GM21423 (cell line): ENCODE measurements at regions not wholly inside any gene's neighbourhood (a gene's known extent, or its start where the extent isn't known, plus 50 kb on each side); places are given as distances from the start of the nearest gene placed in this dataset.

Source experiments
- ATAC-seq: cut with Tn5 transposase; IDR thresholded peaks from one replicate; pipeline ENCODE4 v1.9.1; 2021; ENCODE audit warnings: mild to moderate bottlenecking, moderate library complexity; ENCODE audit not compliant: unreplicated experiment

DNA sequence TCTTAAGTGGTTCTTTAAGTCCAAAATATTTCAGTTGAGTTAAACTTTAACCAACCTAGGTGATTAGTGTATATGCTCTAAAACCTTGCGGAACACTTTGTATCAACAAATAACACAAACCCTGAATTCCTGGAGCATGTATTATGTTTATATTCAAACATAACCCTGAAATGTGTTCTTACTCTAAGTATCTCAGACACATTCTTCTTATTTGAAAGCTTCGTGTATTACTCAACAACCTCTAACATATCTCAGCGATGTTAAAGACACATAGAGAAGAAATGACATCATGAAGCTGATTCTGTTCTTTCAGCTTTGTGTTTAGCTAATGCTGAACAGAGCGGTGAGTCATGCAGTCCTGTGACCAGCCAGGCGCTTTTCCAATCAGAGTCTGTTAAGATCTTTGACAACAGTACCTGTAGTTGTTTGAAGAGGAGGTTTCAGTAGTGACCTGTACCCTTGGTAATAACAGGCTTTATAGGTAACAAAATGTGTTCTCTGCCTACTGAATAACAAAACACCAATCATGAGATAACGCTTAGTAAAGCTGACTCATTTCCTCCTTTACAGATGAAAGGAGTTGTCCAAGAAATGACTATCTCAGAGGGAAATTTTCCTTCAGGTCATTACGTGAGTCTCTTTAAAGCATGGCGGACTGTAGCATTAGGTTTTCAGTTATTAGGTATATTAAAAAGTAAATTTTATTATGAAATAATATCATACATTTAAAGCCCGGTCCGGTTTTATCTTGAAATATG lies 67.3 kb upstream of the KLF6 start:
- peak; percentile 87 for ATAC-seq

DNA sequence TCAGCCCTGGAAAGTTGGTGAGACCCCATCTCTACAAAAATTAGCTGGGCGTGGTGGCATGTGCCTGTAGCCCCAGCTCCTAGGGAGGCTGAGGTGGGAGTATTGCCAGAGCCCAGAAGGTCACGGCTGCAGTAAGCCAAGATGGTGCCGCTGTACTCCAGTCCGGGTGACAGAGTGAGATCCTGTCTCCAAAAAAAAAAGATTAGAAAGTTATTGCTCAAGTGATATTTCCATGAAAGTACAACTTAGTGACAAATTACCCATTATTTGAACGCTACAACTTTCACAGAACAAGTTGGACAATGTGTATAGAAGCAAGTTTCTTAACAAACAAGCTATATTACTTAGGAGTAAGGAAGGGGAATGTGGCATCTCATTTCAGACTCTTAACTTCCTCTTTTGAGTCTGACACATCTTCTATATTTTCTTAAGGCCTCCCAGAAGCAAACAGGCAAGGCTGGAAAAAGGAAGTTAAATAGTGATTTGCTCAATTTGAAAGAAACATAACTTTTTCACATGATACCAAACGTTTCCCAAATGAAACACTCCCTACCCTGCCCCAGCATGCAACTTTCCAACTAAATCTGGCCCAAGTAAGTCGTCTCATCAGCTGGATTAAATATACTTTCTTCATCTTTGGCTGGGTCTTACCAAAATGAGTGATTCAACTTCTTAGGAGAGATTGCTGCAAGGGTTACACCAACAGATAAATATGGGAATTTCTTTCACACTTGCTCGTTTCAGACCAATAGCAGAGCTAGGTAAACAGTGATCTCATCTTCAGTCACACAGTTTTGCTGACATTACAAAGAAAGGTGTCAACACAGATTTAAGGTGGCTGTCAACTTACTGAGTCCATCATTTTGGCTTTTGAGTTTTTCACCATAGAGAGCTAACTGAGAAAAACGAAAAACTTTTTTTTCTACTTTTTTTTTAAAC lies 66.3 kb upstream of the KLF6 start:
- peak; percentile 25 for ATAC-seq

DNA sequence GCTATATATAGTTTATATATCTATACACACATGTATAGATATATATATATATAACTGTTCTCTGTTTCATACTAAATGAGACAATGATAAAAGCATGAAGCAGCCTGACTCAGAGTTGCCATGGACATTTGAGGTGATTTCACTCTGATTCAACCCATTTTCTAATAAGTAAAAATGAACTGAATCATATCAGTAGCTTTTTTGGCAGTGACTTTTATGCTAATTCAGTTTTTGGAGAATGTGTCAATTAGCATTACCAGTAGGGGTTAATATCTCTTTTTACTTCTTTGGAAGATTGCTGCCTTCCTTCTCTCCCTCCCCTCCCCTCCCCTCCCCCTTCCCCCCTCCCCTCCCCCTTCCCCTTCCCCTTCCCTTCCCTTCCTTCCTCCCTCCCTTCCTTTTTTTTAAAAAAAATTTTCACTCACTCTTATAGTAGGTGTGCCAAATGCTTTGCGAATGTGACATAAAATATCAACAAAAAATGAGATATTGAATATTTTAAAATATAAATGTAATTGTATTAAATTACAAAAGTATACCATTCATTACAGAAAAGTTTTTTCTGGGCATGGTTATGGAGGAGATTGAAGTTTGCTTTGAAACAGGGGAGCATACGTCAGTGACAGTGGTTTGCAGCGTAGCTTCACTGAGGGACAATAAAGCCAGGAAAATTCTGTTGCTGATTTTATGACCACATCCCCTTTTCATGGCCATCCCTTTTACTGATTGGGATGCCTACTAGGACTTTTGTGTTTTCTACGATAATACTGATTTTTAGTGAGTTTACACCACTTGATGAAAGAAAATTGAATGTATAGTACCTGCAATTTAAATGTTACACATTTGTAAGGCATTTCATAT lies 64.0 kb upstream of the KLF6 start:
- no peak for ATAC-seq

DNA sequence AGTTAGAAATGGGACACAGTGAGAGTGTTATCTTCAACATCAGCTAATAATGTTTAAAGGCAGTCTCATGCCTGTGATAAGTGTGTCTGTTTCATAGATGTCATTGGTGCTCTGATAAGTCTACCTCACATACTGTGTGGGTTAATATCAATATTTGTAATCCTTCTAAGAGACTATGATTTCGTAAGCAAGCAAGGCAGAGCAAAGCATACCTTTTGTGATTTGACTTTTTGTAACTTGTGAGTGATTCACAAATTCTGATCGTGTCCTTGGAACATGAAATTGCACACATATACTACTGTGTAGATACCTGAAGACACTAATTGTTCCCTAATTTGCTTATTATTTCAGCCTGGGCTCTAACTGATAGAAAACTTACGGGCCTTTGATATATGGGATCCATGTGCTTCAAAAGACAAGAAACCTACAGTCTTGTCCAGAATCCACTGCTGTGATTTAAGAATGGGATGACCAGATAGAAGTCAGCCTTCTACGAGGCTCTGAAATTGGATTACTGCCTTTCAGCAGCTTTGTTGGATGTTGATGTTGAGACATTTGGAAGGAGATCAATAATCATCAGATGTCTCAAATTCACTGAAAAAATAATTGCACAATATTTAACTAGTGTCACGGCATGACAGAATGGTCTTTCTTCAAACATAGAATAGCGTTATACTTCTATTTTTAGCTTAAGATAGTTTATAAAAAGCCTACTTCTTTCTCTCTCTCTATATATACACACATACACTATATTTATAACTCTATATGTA lies 63.2 kb upstream of the KLF6 start:
- ATAC-seq = no peak

DNA sequence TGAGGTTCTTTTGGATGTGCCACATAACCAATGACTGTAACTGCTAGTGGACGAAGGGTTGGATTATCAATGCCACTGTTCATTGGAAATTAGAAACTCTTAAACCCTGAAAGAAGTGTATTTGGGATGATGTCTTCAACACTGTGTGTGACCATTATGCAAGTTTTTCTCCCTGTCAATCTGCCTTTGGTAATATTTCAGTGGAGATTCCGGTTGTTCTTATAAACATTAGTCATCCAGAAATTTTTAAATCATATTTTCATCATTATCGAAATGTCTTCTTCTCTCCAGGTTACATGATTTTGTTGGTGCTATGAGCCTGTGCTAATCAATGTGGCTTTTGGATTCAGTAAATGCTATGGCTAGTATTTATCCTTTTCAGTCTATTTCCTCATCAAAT lies 61.7 kb upstream of the KLF6 start:
- no peak for ATAC-seq

DNA sequence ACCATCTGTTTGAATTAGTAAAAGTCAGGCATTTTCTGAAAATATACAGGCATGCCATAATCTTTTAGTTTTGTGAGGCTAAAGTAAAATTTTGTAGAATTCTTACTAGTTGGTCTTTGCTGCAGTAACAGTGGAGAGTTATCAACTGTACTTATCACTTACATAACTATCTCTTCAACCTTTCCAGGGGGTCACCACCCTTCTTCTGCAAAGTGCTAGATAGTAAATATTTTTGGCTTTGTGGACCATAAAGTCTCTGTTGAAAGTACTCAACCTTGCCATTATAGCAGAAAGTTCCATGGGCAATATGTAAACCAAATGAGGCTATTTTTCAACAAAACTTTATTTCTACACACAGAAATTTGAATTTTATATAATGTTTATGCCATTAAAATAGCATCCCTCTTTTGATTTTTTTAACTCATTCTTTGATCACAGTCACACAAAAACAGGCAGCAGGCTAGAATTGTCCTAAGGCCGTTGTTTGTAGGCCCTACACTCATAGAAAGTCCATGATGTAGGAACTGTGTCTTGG lies 59.5 kb upstream of the KLF6 start:
- no peak for ATAC-seq

DNA sequence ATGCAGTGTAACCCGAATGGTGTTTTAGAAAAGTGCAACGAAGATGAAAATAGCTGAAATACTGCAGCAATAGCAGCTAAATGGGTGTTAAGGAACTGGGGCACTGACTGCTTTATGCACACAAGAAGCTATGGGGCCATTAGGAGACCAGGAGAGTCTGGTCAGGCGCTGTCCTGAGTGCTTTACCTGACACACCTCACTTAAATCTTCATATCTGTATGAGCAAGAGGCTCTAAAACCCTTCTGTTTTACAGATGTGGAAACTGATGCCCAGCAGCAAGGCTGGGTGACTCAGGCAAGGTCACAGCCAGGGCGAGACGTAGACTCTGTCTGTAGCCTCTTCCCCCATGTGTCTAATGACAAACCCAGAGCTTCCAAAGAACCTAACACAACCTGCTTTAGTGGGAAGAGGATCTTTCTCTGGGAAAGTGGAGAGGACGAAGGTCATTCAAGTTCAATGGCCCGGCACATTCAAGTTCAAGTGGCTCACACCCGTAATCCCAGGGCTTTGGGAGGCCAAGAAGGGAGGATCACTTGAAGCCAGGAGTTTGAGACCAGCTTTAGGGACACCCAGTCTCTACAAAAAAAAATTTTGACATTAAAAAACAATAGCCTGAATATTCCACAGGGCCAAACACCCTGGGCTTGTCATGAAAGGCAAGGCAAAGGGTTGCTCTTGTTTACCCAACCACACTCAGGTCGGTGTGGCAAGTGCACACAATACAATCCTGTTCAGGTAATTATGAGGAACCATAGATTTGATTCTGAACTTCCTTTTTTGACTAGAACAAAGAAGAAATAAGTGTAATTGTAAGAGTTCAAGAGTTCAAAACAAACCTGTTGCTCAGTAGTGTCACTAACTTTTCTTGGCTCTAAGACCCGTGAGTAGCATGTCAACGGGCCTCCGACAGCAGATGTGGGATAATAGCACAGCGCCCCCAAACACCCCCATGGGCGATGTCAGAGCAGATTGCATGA lies 53.7 kb upstream of the KLF6 start:
- no peak for ATAC-seq

DNA sequence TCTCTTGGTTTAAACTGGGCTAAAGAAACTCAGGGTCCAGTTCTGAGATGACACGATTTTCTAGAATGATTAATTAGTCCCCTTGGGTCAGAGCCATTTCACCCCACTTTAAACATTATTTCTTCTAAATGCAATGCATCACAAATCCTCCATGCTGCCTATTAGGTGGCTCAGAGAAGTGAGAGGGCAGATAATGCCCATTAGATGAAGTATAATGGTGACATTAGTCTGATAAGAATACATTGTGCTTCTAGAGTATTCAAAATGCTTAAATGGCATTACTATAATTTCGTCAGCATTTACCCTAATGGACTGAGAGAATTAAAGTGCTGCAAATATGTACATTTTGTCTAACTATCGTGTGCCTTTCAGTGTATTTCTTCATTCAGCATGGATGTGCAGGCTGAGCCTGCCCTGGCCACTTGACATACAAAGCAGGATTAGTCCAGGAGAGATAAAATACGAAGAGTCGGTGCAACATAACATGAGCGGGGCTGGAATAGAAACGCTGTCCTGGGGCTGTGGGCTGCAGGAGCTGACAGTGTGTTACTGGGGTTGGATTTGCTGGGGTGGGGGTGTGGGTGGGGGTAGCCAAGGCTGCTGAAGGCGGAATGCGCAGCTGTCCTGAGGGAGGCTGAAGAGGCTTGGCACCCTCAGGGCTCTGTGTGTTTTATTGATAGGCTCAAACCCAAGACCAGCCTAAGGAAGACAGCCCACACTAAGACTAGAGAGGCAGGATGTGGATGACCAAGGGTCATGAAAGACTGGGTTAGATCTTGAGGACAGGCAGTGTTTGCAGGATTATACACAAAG lies 52.8 kb upstream of the KLF6 start:
- no peak for ATAC-seq

DNA sequence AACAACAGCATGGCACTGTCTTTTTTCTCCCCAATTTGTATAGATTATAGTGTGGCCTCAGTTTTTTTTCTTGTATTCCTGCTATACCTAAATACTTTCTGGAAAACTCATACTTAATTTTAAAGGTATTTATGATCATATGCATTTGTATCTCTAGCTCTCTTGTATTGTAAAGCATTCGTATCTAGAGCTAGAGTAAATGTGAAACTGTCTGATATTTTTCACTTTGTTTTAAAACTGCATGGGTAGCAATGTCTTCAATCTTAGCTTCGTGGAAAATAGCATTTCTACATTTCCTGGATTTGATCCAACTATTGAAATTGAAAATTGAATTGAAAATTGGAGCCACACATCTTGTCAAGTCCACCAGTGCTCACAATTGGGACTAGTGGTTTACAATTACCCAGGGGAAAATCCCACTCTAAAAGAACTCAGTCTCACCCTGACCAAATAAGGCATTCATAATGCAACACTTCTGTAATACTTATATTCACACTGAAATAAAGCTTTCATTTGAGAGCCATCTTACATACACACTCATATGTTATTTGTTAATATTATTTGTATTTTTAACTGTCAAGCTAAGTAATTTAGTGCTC lies 51.3 kb upstream of the KLF6 start:
- ATAC-seq = peak; percentile 60

DNA sequence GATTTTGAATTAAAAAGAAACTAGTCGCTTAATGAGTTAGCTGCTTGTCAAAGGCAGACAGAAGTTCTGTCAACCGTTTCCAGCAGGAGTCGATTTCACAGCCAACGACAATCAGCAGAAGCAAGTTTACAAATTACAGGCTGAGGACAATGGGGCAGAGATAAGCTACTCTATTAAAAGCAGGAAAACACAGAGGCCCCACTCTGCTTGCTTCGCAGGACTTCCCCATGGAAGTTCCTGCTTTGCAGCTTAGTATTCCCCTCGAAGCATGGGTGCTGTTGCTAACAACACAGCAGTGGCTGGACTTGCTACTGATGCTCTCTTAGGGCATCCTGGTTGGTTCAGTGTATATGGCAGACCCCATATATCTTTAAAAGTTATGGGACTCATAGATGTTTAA lies 50.8 kb upstream of the KLF6 start:
- peak; percentile 40 for ATAC-seq

DNA sequence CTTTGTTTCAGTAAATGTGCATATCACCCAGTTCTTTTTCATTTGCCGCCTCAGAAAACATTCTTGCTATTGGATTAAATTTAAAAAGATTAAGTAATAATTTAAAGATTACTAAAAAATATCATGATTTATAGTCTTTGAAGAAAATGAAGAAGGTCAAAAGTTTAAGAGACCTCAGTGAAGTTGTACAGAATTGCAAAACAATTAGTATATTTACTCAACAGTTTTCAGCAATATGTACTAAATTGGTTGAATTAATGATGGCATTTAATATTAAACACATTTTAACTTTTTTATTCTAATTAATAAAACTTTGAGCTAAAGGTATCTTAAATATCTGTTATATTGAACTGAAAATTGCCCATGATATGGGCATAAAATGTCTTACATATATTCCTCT lies 49.9 kb upstream of the KLF6 start:
- no peak for ATAC-seq
